Lung (tissue), 11 donors: ENCODE measurements at regions not wholly inside any gene's neighbourhood (a gene's known extent, or its start where the extent isn't known, plus 50 kb on each side); places are given as distances from the start of the nearest gene placed in this dataset.
A peak's percentile ranks its signal among the peaks of the same experiment; 100 is the strongest.

Experiments
- ATAC-seq: fragments of 200-7000 bp; cut with Tn5 transposase; one replicate; pipeline ENCODE4 v1.9.1; 2020; ENCODE audit warnings: moderate number of reproducible peaks; ENCODE audit not compliant: insufficient read depth, low FRiP score
- DNase-seq, 3 donors: peaks; one replicate each; pipeline ENCODE4 v3.0.0-alpha.2; 2013 to 2017
- H3K27ac ChIP-seq, 2 donors: one replicate each; pipeline ENCODE4 v1.5.1; 2013; ENCODE audit warnings: mild to moderate bottlenecking in 2 of 2, moderate library complexity in 2 of 2, control low read depth in 1 of 2, inconsistent platforms in 1 of 2, low read depth in 1 of 2, low read length in 1 of 2
- H3K27me3 ChIP-seq, 3 donors: one replicate each; pipeline ENCODE4 v1.5.1; 2013; ENCODE audit warnings: low read length in 2 of 3; ENCODE audit not compliant: control insufficient read depth in 3 of 3, insufficient read depth in 3 of 3
- H3K36me3 ChIP-seq, 4 donors: one replicate each; pipeline ENCODE4 v1.5.1; 2013; ENCODE audit warnings: low read length in 4 of 4, mild to moderate bottlenecking in 1 of 4, moderate library complexity in 1 of 4; ENCODE audit not compliant: control insufficient read depth in 4 of 4, insufficient read depth in 4 of 4
- H3K4me1 ChIP-seq, 5 donors: one replicate each; pipeline ENCODE4 v1.5.1; 2013; ENCODE audit warnings: low read length in 5 of 5, mild to moderate bottlenecking in 2 of 5, moderate library complexity in 1 of 5; ENCODE audit not compliant: control insufficient read depth in 5 of 5, insufficient read depth in 5 of 5
- H3K4me3 ChIP-seq: one replicate; pipeline ENCODE4 v1.5.1; 2013; ENCODE audit warnings: mild to moderate bottlenecking, control low read depth, moderate library complexity
- H3K9ac ChIP-seq, 2 donors: one replicate each; pipeline ENCODE4 v1.5.1; 2013; ENCODE audit warnings: low read length in 2 of 2, control low read depth in 1 of 2; ENCODE audit not compliant: insufficient read depth in 1 of 2
- H3K9me3 ChIP-seq, 4 donors: one replicate each; pipeline ENCODE4 v1.5.1; 2013; ENCODE audit warnings: low read length in 3 of 4, mild to moderate bottlenecking in 1 of 4, moderate library complexity in 1 of 4; ENCODE audit not compliant: control insufficient read depth in 4 of 4, insufficient read depth in 3 of 4
- CTCF ChIP-seq: IDR thresholded peaks from 2 replicates; pipeline ENCODE4 v1.5.1; 2012; ENCODE audit warnings: mild to moderate bottlenecking; ENCODE audit errors: control extremely low read depth, extremely low read depth
- WGBS, 2 donors: extraction: QIAGEN DNeasy Blood & Tissue Kit; methylation state at CpG; one replicate each; pipeline ENCODE4 v1.1.7; 2013; 5-methylcytosine and 5-hydroxymethylcytosine counted together
- donor health status: control.
- donor health status: control.
- donor health status: Bipolar disorder and iron deficiency.
- donor health status: healthy.
- donor health status: DM: yes; HTN: yes; CAD: no.

GRCh38 chr5:148730942-148731898 lies 76.9 kb upstream of the HTR4 start:
- ATAC-seq (peak; percentile 81), DNase-seq (peak; percentile 88 to 96 (median 95))
- WGBS, 2 donors = 30 to 40% methylated on average over 12 of the region's 12 CpGs
- Histone ChIP-seq H3K27ac (no peak overlapping the region), H3K36me3 (no peaks in the 10 kb centered on the region), H3K27me3 (no peaks in the 10 kb centered on the region), H3K4me1 (peaks cover 0 to 20% (median 6%) of the 10 kb centered on the region in 5 donors), H3K9ac (no peak overlapping the region), H3K9me3 (no peaks in the 10 kb centered on the region), H3K4me3 (no peak overlapping the region)
- peak; percentile 99 for TF ChIP-seq CTCF

DNA sequence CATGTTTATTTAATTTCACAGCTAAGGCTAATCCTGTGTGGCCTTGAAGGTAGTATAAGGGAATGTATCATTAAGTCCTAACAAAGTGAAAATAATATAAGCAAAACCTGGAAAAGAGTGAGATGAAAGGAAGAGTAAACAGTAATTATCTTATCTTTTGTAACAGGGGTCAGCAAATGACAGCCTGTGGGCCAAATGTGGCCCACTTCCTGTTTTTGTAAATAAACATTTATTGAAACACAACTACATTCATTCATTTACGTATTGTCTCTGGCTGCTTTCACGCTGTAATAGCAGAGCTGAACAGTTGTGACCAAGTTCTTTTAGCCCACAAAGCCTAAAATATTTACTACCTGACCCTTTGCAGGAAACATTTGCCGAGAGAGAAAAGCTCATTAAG lies 78.4 kb upstream of the HTR4 start:
- TF ChIP-seq CTCF = no peak
- Histone ChIP-seq H3K36me3 (no peaks in the 10 kb centered on the region), H3K4me1 (peaks cover 4 to 20% (median 11%) of the 10 kb centered on the region in 5 donors), H3K9ac (no peak overlapping the region), H3K27me3 (no peaks in the 10 kb centered on the region), H3K27ac (no peak overlapping the region), H3K9me3 (no peaks in the 10 kb centered on the region), H3K4me3 (no peak overlapping the region)
- DNase-seq (no peak), ATAC-seq (no peak)
- 66% methylated on average over 3 of the region's 3 CpGs for WGBS, 2 donors

DNA sequence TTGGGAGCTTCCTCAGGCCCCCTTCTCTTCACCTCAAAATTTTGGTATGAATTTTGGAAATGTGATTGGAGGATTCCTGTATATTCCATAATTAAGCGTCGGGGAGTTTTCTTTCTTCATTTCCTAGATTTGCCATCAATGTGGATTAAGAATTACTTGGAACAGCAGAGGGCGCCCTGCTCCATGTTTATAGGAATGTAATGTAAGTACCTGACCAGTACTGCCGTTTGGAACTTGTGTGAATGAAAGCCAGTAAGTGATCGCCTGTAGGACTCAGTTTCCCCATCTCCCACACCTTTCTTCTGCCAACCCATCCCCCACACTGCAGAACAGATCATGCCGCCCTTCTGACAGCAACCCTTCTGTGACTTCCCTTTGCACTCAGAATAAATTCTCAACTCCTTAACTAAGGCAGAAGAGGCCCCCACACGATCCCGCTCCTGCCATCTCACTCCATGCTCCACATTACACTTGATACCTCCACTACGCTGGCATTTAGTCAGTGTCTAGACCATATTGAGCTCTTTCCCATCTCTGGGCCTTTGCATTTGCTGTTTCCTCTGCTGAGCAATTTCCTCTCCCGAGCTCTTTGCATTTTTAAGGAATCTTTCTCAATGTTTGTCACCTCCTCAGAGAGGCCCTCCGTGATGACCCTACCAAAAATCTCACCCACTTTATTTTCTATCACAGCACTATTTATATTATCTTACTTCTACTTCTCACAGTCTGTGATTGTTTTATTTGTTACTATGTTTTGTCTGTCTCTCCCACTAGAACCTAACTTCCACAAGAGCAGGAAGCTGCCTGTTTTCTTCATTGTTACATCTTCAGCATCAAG lies 79.5 kb upstream of the HTR4 start:
- ATAC-seq (no peak), DNase-seq (peak; percentile 82 to 91 (median 87))
- H3K36me3 ChIP-seq = no peaks in the 10 kb centered on the region

More for the DNA sequence above, 79.5 kb upstream of the HTR4 start:
- no peaks in the 10 kb centered on the region for H3K27me3 ChIP-seq
- no peak overlapping the region for H3K4me3 ChIP-seq
- TF ChIP-seq CTCF = peak; percentile 75
- no peak overlapping the region for H3K9ac ChIP-seq
- H3K4me1 ChIP-seq = peaks cover 0 to 20% (median 11%) of the 10 kb centered on the region in 5 donors
- no peak overlapping the region for H3K27ac ChIP-seq
- 27% methylated on average over 11 of the region's 11 CpGs for WGBS, 2 donors
- no peaks in the 10 kb centered on the region for H3K9me3 ChIP-seq
